Heart right ventricle (tissue), 16 donors: ENCODE measurements at regions not wholly inside any gene's neighbourhood (a gene's known extent, or its start where the extent isn't known, plus 50 kb on each side); places are given as distances from the start of the nearest gene placed in this dataset.

Source experiments
- ATAC-seq, 8 donors: fragments of 200-7000 bp; cut with Tn5 transposase; one replicate each; pipeline ENCODE4 v1.9.1; 2020; ENCODE audit warnings: mild to moderate bottlenecking in 8 of 8, moderate library complexity in 8 of 8, moderate number of reproducible peaks in 1 of 8
- DNase-seq, 2 donors: peaks; one replicate each; pipeline ENCODE4 v3.0.0-alpha.2; 2020
- H3K27ac ChIP-seq, 10 donors: fragments of 200-600 bp; sonication (generic) in 2 of 10; one replicate each; pipeline versions ENCODE4 v1.5.0 to v1.8.0; 2020 to 2022; ENCODE audit warnings: mild to moderate bottlenecking in 3 of 10
- H3K27me3 ChIP-seq, 7 donors: fragments of 200-600 bp; one replicate each; pipeline ENCODE4 v1.8.0; 2021 to 2022; ENCODE audit warnings: mild to moderate bottlenecking in 2 of 7
- H3K36me3 ChIP-seq, 9 donors: fragments of 200-600 bp; sonication (generic) in 1 of 9; one replicate each; pipeline versions ENCODE4 v1.5.0 to v1.8.0; 2020 to 2022; ENCODE audit warnings: mild to moderate bottlenecking in 2 of 9
- H3K4me1 ChIP-seq, 9 donors: fragments of 200-600 bp; sonication (generic) in 1 of 9; one replicate each; pipeline versions ENCODE4 v1.5.0 to v1.8.0; 2020 to 2022; ENCODE audit warnings: mild to moderate bottlenecking in 4 of 9
- H3K4me3 ChIP-seq, 10 donors: fragments of 200-600 bp; sonication (generic) in 2 of 10; one replicate each; pipeline versions ENCODE4 v1.5.0 to v1.8.0; 2020 to 2022; ENCODE audit warnings: mild to moderate bottlenecking in 7 of 10, moderate library complexity in 2 of 10
- H3K9me3 ChIP-seq, 11 donors: fragments of 200-600 bp in 10 of 11; sonication (generic) in 2 of 11; one replicate each; pipeline versions ENCODE4 v1.5.0 to v1.8.0; 2013 to 2022; ENCODE audit warnings: mild to moderate bottlenecking in 2 of 11, control low read depth in 1 of 11, moderate library complexity in 1 of 11
- WGBS, 2 donors: extraction: QIAGEN DNeasy Blood & Tissue Kit; methylation state at CpG; one replicate each; pipeline ENCODE4 v1.1.7; 2013; ENCODE audit warnings: inconsistent platforms in 1 of 2; 5-methylcytosine and 5-hydroxymethylcytosine counted together
- intact Hi-C, 10 donors: fragments of 100-400 bp; cut with DNase I; formaldehyde crosslinking; loops; one replicate each; pipeline versions ENCODE4 v1.11.1 to v1.14.2; 2022
- TF ChIP-seq, protein P1 (sequence below), 9 donors: fragments of 200-600 bp; sonication (generic) in 2 of 9; IDR thresholded peaks; one replicate each; pipeline versions ENCODE4 v1.5.0 to v1.8.0; 2021 to 2022; ENCODE audit warnings: antibody characterized with exemption in 9 of 9, mild to moderate bottlenecking in 5 of 9, moderate library complexity in 1 of 9
- donor health status: Arrhythmogenic right ventricular cardiomyopathy.
- donor health status: ischemic (EF 13 %, LVEDD 7.1; RV severe dilation, severe dysfunction).
- donor health status: healthy with polysubstance abuse.
- donor health status: DM: no; HTN: yes; CAD: no.
- donor health status: DM: no; HTN: no; CAD: no.
- donor health status: ischemic (EF 25% LVEDD 6.9; RV normal size, moderate dysfunction).
- donor health status: ischemic (EF 25% LVEDD 5.7; RV mildly dilated, moderate dysfunction).
- donor health status: healthy.
- donor health status: DM: yes; HTN: yes; CAD: no.
- donor health status: Ischemic cardiomyopathy.
- donor health status: ischemic (EF 35%, LVEDD 5.7; RV mildly dilated, moderate dysfunction).
- donor health status: nonischemic (EF 11% LVEDD 7.7; RV severe dilation, severe dysfunction).
- donor health status: DM: yes; HTN: yes; CAD: no.
- donor health status: PGD.
- donor health status: ischemic (EF 29% LVEDD 5.4; RV normal size, mild dysfunction).
- donor health status: nonischemic (EF 23%, LVEDD 6.1; RV moderate dilation, normal function).

DNA sequence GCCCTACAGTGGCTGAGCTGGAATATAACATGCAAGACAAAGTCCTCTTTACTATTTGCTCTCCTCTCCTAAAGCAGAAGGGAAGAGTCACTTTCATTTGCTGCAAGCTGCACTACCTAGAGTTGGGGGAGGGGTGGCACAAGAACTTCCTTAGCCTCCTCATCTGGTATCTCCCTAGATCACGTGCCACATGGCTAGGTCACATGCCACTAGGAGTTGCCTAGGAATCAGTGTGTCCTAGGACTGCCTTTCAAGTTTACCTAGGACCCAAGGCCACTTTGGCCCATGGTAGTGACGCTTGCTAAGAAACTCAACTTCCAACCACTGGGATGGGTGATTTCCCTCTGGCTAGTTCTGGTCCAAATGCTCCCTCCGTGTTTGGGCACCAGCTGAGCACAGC is 625.2 kb downstream of the DIAPH3 start:
- Histone ChIP-seq H3K36me3 (no peaks in the 10 kb centered on the region), H3K27ac (no peak overlapping the region), H3K9me3 (no peaks in the 10 kb centered on the region), H3K4me3 (no peak overlapping the region), H3K4me1 (peaks cover 0 to 22% (median 8%) of the 10 kb centered on the region in 9 donors), H3K27me3 (no peaks in the 10 kb centered on the region)
- WGBS, 2 donors, result 47 to 61% methylated on average over 3 of the region's 3 CpGs
- TF ChIP-seq, protein P1, sequence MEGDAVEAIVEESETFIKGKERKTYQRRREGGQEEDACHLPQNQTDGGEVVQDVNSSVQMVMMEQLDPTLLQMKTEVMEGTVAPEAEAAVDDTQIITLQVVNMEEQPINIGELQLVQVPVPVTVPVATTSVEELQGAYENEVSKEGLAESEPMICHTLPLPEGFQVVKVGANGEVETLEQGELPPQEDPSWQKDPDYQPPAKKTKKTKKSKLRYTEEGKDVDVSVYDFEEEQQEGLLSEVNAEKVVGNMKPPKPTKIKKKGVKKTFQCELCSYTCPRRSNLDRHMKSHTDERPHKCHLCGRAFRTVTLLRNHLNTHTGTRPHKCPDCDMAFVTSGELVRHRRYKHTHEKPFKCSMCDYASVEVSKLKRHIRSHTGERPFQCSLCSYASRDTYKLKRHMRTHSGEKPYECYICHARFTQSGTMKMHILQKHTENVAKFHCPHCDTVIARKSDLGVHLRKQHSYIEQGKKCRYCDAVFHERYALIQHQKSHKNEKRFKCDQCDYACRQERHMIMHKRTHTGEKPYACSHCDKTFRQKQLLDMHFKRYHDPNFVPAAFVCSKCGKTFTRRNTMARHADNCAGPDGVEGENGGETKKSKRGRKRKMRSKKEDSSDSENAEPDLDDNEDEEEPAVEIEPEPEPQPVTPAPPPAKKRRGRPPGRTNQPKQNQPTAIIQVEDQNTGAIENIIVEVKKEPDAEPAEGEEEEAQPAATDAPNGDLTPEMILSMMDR (IDR thresholded peaks at IDR 0.05), result no peak
- ATAC-seq, result no peak
- no peak for DNase-seq
- intact Hi-C loops, result loop anchor here in 2 of 10 donors (10.0 kb wide), 2 partner anchors 54 to 126 kb away; no protein-coding TSS in a partner anchor

DNA sequence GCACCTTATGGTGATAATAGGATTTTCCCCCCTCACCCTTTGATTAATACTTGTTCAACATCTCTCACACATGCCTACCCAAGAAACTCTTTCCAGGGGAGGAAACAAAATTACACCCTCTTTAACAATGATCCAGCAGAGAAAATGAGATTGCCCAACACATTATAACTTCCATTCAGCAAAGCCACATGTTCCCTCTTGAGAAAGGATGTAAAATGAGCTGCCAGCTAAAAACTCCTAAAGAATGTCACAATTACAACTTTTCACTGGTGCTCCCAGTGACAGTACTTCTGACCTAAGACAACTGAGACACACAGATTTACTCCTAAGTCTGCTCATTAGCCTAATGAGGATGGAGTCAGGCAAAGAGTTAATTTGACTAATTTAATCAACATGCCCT is 621.4 kb downstream of the DIAPH3 start:
- Histone ChIP-seq H3K36me3 (no peaks in the 10 kb centered on the region), H3K4me1 (no peaks in the 10 kb centered on the region), H3K27me3 (no peaks in the 10 kb centered on the region), H3K27ac (no peak overlapping the region), H3K9me3 (no peaks in the 10 kb centered on the region), H3K4me3 (no peak overlapping the region)
- ATAC-seq, result no peak
- TF ChIP-seq, protein P1 (IDR thresholded peaks at IDR 0.05), result no peak
- no peak for DNase-seq
- intact Hi-C loops, result no loop called here

DNA sequence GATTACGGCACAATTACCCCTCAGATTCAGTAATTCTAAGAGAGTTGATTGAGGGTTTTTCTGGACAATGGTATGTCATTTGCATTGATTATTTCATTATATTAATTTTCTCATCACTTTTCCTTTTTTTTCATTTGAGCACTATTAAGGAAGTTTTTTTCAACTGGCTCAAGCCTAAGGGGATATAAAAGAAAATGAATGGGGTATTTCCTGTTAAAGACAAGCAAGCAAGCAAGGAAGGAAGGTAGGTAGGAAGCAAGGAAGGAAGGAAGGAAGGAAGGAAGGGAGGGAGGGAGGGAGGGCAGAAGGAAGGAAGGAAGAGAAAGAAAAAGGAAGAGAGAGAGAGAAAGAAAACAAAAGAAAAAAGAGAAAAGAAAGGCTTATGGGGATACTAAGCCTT is 620.3 kb downstream of the DIAPH3 start:
- Histone ChIP-seq H3K4me1 (no peaks in the 10 kb centered on the region), H3K9me3 (no peaks in the 10 kb centered on the region), H3K36me3 (no peaks in the 10 kb centered on the region), H3K27ac (no peak overlapping the region), H3K27me3 (no peaks in the 10 kb centered on the region), H3K4me3 (no peak overlapping the region)
- DNase-seq, result no peak
- TF ChIP-seq, protein P1 (IDR thresholded peaks at IDR 0.05), result no peak
- no peak for ATAC-seq
- 97 to 100% methylated on average over 1 of the region's 1 CpG for WGBS, 2 donors
- intact Hi-C loops, result no loop called here

DNA sequence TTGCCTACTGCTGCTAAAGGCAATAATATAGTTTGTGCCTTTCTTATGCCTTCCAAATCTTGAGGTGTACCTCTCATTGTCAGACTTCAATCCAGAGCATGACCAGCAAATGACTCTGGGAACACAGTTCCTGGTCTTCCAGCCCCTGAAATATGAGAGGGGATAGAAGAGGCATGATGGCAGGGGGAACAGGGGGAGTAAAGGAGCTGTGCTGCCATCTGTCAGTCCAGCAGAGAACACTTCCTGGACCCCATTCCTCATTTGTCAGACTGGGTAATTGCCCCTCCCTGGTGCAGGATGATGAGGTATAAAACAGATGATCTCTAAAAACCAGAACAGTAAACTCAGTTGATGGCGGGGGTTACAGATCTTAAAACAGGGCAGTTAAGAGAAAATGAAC is 618.7 kb downstream of the DIAPH3 start:
- no peak for DNase-seq
- H3K27me3 ChIP-seq, result no peaks in the 10 kb centered on the region
- no peak overlapping the region for H3K27ac ChIP-seq
- H3K9me3 ChIP-seq, result peaks cover 0 to 11% (median 4%) of the 10 kb centered on the region in 11 donors
- no peaks in the 10 kb centered on the region for H3K36me3 ChIP-seq
- TF ChIP-seq, protein P1 (IDR thresholded peaks at IDR 0.05), result no peak
- WGBS, 2 donors, result 98 to 100% methylated on average over 1 of the region's 1 CpG
- intact Hi-C loops, result no loop called here
- H3K4me1 ChIP-seq, result no peaks in the 10 kb centered on the region
- no peak for ATAC-seq
- H3K4me3 ChIP-seq, result no peak overlapping the region

DNA sequence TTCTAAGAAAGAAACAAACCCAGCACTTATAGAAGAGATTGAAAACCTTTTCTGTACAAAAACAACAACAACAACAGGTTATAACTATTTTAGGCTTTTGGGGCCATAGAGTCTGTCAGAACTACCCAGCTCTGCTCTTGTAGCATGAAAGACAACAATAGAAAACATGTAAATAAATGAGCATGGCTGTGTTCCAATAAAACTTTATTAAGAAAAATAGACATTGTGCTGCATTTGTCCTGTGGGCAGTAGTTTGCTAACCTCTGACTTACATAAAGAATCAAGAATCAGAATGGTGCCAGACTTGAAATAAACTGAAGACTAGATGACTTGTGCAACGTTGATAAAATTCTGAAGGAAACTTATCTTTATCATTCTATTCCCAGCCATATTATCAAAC is 617.5 kb downstream of the DIAPH3 start:
- intact Hi-C loops, result no loop called here
- Histone ChIP-seq H3K4me1 (no peaks in the 10 kb centered on the region), H3K27ac (no peak overlapping the region), H3K36me3 (no peaks in the 10 kb centered on the region), H3K4me3 (no peak overlapping the region), H3K27me3 (no peaks in the 10 kb centered on the region), H3K9me3 (peaks cover 0 to 23% (median 14%) of the 10 kb centered on the region in 11 donors)
- DNase-seq (no peak), ATAC-seq (no peak)
- TF ChIP-seq, protein P1 (IDR thresholded peaks at IDR 0.05), result no peak
- 38 to 62% methylated on average over 1 of the region's 1 CpG for WGBS, 2 donors
